Activated CD4-positive, CD25-positive, alpha-beta regulatory T cell treated with anti-CD3 and anti-CD28 coated beads, Interleukin-2, amount 50 U/mL, for 16 hours (primary cell): ENCODE measurements at regions not wholly inside any gene's neighbourhood (a gene's known extent, or its start where the extent isn't known, plus 50 kb on each side); places are given as distances from the start of the nearest gene placed in this dataset.

Experiments used
- DNase-seq: peaks from one replicate; pipeline ENCODE4 v3.0.0-alpha.2; 2020; ENCODE audit warnings: low read depth, low spot score

GRCh38 chr1:185368913-185369491 lies 52.0 kb upstream of the IVNS1ABP start:
- no peak for DNase-seq

GRCh38 chr1:185368313-185368855 lies 51.3 kb upstream of the IVNS1ABP start:
- no peak for DNase-seq

GRCh38 chr1:185367218-185367617 lies 50.2 kb upstream of the IVNS1ABP start:
- no peak for DNase-seq
